GM12865 (cell line): ENCODE measurements at regions not wholly inside any gene's neighbourhood (a gene's known extent, or its start where the extent isn't known, plus 50 kb on each side); places are given as distances from the start of the nearest gene placed in this dataset.
"Not testable (repeated sequence)": the region's sequence is repeated elsewhere in the genome, so short reads cannot be mapped to it uniquely, and the experiment has no call there.

Experiments used
- DNase-seq: peaks from one replicate; pipeline ENCODE4 v3.0.0; 2010; ENCODE audit warnings: low read depth
- H3K4me3 ChIP-seq: 2 replicates; pipeline ENCODE4 v1.5.1; 2011; ENCODE audit warnings: mild to moderate bottlenecking, low read depth, low read length, control low read depth
- CTCF ChIP-seq: IDR thresholded peaks from 2 replicates; pipeline ENCODE4 v1.5.1; 2011; ENCODE audit warnings: low read length, control low read depth, low read depth, inconsistent platforms; ENCODE audit not compliant: insufficient read depth; ENCODE audit errors: missing control alignments

GRCh38 chr2:239831861-239832489, 193.2 kb downstream of the NDUFA10 start:
- TF ChIP-seq CTCF, result no peak
- no peak for DNase-seq

DNA sequence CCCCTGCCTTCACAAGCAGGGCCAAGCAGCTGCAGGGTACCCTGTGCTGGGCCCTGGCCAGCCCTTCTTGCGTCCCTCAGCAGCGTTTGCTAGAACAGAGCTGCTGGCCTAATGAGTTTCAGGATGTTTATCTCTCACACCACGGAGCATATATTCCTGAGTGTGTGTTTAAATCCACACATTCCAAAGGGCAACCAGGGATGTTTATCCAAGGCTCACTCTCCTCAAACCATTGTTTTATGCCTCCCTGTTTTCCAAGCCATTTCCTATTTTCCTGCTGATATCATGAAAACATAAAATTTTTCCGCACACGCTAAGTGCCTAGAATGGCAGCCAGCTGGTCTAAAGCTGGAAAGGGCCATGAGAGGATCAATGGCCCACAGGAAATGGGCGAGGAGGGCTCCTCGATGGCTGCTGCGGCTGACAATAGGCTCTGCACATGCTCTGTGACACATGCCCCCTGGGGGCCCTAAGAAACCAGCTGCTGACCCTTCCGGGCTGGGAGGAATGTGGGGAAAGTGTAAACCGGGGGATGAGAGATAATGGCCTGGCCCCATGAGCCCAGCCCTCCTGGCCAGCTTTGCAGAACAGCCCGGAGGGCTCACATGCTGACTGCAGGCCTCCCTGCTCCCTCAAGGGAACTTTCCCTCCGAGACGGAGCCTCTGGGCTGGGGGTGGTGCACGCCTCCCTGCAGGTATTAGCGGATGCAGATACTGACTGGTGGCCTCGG, 194.0 kb downstream of the NDUFA10 start:
- no peak for TF ChIP-seq CTCF
- H3K4me3 ChIP-seq, result no peak overlapping the region
- DNase-seq, result no peak

More at GRCh38 chr2:239831861-239832489, 193.2 kb downstream of the NDUFA10 start:
- H3K4me3 ChIP-seq, result no peak overlapping the region

DNA sequence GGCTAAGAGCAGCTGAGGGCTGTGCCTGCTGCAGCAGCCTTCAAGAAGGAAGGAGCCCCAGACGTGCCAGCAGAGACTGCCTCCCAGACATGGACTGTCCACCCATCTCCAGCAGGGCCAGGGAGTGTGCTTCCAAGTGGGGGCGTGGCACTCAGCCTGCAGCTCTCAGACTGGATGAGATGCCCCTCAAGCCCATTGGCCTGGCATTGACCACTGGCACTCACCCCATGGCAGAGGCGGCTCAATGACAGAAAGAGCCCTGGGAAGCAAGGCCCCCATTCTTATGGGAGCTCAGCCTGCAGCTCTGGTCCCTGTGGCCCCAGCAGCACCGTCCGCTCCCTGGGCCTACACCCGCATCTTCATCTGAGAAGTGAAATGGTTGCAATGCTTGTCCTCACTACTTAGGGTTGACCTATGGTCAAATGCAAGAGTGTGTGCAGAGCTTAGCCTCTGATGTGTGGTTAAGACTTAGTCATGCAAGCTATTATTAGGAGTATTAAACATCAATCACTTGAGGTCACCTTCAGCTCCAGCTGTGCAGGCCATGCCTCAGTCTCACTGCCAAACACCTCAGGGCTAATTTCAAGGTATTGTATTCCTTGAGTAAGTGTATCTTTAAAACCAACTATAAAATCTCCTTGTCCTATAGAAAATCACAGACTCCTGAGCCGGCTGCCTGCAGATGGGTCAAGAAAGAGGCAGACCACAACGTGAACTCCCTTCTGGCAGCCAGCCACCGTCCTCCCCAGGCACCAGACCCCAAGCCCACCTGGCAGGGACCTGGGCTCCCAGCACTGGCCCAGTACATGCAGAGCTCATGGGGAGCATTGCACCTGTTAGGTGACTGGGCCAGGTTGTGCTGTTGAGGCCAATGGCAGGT, 194.8 kb downstream of the NDUFA10 start:
- no peak for DNase-seq
- H3K4me3 ChIP-seq, result no peak overlapping the region
- TF ChIP-seq CTCF, result no peak

DNA sequence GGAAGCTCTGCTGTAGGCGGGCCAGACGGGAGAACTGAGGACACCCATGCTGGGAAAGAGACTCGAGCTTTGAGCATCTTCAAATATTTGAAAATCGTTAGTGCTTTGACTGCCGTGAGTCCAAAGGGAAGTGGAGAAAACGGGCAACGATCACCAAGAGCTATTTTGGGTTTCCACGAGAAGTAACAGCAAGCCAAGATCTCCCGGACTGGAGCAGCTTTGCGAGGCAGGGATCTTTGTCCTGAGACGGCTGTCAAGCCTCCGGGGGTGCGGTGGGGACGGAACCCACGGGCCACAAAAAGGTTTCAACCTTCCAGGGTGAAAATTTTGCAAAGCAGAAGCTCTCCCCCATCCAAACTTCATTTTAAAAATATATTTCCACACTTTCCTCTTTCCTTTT, 195.8 kb downstream of the NDUFA10 start:
- no peak for TF ChIP-seq CTCF
- no peak for DNase-seq
- no peak overlapping the region for H3K4me3 ChIP-seq

GRCh38 chr2:239828973-239829275, 196.2 kb downstream of the NDUFA10 start:
- H3K4me3 ChIP-seq, DNase-seq: not testable (repeated sequence)

DNA sequence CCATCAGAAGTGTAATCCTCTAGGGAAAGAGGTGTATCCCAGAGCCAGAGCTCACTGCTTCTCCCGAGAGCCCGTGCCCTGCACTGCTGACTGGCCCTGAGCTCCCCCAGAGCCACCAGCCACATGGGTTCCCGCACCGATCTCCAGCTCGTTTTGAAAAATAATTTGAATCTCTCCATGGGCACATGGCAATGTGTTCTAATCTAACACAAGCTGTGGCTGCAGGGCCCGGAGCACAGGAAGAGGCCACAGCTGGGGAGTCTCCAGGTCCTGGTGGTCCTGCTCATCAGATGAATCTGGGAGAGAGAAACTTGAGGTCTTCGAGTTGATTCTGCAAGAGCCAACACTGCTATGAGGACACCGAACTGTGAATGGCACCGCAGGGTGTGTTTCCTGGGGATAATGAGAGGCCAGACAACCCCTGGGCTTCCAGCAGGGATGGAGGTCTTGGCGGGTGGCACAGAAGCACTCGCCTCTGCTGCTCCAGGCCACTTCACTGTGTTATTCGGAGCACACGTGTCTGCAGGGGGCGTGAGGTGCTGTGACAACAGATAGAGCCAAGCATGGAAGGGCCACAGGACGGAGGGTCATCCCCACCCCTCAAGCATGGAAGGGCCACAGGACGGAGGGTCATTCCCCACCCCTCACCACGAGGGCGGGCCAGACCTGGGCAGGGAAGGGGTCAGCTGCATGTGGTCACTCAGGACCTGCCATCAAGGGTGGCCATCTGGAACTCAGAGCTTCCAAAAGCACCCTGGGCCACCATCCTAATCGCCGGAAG, 196.8 kb downstream of the NDUFA10 start:
- DNase-seq, result no peak
- H3K4me3 ChIP-seq, result no peak overlapping the region
- no peak for TF ChIP-seq CTCF

GRCh38 chr2:239827523-239827890, 197.6 kb downstream of the NDUFA10 start:
- H3K4me3 ChIP-seq, result no peak overlapping the region
- DNase-seq, result no peak
- no peak for TF ChIP-seq CTCF
